ENCODE measurements at regions not wholly inside any gene's neighbourhood (a gene's known extent, or its start where the extent isn't known, plus 50 kb on each side); places are given as distances from the start of the nearest gene placed in this dataset.

DNA sequence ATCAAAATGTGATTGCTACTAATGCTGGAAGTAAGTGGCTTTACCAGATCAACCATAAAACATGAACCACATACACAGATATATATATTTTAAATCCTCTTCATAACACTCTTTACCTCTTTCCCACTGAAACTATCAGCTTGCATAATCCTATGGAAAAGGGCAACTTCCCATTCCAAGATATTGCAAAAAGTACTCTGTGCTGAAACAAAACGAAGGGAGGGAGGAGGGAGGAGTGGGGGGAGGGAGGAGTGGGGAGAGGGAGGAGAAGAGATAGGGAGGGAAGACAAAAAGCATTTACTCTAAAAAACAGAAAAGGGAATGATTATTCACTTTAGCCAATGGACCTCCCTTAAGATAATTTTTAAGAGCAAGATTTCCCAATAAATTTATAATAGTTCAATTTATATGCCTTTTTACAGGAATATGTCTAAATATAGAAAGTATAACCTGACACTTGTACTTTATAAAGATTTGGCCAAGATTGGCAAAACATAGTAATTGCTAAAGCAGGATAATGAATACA is 344.8 kb upstream of the NFE2L3 start:
- intact Hi-C loops (cut with micrococcal nuclease): no loop called here
- Mint-ChIP-seq H3K9me3 (no peaks in the 10 kb centered on the region), H3K27me3 (no peaks in the 10 kb centered on the region), H3K36me3 (ENCODE audit: low read depth) (no peaks in the 10 kb centered on the region), H3K4me3 (no peak overlapping the region), H3K27ac (no peak overlapping the region), H3K4me1 (no peaks in the 10 kb centered on the region)
- DNase-seq: no peak

- Mint-ChIP-seq H3K27me3 (no peaks in the 10 kb centered on the region), H3K36me3 (ENCODE audit: low read depth) (no peaks in the 10 kb centered on the region), H3K4me3 (no peak overlapping the region), H3K9me3 (no peaks in the 10 kb centered on the region), H3K4me1 (no peaks in the 10 kb centered on the region), H3K27ac (no peak overlapping the region)
- intact Hi-C loops (cut with micrococcal nuclease): no loop called here
- no peak for DNase-seq
Observed at GRCh38 chr7:25809441-25809840, 342.6 kb upstream of the NFE2L3 start.

DNA sequence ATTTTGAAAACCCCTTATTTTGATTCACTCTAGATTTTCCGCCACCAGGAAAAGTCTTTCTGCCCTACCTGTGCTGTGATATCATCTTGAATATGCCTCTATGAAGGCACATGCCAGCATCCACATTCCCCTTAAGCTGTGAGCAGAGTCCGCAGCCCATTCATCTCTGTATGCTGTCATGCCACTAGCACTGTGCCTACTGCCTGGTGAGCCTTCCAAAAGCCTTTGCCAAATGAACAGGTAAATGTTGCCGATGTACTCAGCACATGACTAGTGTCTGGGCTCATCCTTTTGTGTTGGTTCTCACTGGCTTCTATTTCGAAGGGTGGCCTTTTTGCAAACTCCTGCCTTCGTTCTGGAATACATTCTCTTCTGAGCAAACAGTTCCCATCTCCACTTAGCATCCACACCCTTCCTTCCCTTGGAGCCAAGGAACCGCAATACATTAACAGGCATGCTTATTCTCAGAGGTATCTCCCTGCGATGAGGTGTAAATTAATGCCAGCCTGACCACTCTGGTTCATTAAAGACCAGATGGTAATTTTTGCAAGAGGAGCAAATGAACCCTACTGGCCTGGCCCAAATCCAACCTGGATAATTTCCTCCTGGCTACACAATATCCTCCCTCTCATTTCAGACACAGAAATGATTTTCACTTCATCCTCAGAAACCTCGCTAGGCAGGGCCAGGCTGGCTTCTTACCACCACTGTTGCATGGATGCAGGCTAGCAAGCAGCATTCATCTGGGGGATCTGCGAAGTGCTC is 339.7 kb upstream of the NFE2L3 start:
- H3K4me3 Mint-ChIP-seq: no peak overlapping the region
- no peaks in the 10 kb centered on the region for H3K36me3 Mint-ChIP-seq (ENCODE audit: low read depth)
- DNase-seq: no peak
- H3K27ac Mint-ChIP-seq: no peak overlapping the region
- no peaks in the 10 kb centered on the region for H3K9me3 Mint-ChIP-seq
- H3K27me3 Mint-ChIP-seq: peaks cover 2% of the 10 kb centered on the region
- intact Hi-C loops (cut with micrococcal nuclease): no loop called here
- H3K4me1 Mint-ChIP-seq: no peaks in the 10 kb centered on the region

DNA sequence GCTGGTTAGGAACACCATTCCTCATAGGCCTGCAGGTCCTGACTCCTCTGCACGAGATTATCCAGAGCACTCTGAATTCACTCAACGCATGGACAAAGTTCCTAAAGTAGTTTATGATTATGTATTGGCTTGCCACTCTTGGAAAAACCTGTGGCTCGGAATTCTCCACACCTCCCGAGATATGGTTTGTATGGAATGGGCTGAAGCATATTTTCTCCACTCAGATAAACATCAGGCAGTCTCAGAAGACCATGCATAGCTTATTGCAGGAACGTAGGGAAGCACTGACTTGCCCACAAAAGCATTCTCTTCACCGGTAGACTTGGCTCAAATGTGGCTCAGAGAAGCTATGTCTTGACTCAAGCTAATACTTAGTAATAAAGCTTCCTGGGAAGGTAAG is 338.6 kb upstream of the NFE2L3 start:
- H3K27ac Mint-ChIP-seq: no peak overlapping the region
- no peaks in the 10 kb centered on the region for H3K4me1 Mint-ChIP-seq
- no peak overlapping the region for H3K4me3 Mint-ChIP-seq
- intact Hi-C loops (cut with micrococcal nuclease): no loop called here
- H3K27me3 Mint-ChIP-seq: peaks cover 5% of the 10 kb centered on the region
- H3K9me3 Mint-ChIP-seq: no peaks in the 10 kb centered on the region
- no peak for DNase-seq
- H3K36me3 Mint-ChIP-seq (ENCODE audit: low read depth): no peaks in the 10 kb centered on the region

DNA sequence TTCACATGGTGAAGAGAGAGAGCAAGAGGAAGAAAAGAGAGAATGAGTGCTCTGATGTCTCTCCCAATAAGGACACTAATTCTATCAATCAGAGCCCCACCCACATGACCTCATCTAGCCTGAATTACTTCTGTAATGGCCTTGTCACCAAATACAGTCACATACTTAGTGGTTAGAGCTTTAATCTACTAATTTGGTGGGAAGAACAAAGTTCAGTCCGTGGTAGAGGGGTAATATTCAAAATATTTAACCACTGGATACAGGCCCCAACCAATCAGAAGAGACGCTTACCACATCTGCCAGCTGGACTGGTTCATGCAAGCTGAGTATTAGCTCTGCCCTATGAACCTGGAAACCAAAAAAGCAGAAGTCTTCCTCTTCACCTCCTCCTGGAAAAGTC is 336.3 kb upstream of the NFE2L3 start:
- Mint-ChIP-seq H3K4me1 (no peaks in the 10 kb centered on the region), H3K4me3 (no peak overlapping the region)

GRCh38 chr7:25820432-25821040 is 331.5 kb upstream of the NFE2L3 start:
- Mint-ChIP-seq H3K27me3 (peaks cover 11% of the 10 kb centered on the region), H3K36me3 (ENCODE audit: low read depth) (no peaks in the 10 kb centered on the region), H3K9me3 (no peaks in the 10 kb centered on the region), H3K4me1 (no peaks in the 10 kb centered on the region), H3K27ac (no peak overlapping the region), H3K4me3 (no peak overlapping the region)
- DNase-seq: no peak
- intact Hi-C loops (cut with micrococcal nuclease): no loop called here

More for the DNA sequence above, 336.3 kb upstream of the NFE2L3 start:
- intact Hi-C loops (cut with micrococcal nuclease): no loop called here
- no peaks in the 10 kb centered on the region for H3K36me3 Mint-ChIP-seq (ENCODE audit: low read depth)
- DNase-seq: no peak
- peaks cover 5% of the 10 kb centered on the region for H3K27me3 Mint-ChIP-seq
- no peak overlapping the region for H3K27ac Mint-ChIP-seq
- H3K9me3 Mint-ChIP-seq: no peaks in the 10 kb centered on the region

GRCh38 chr7:25821225-25821624 is 330.8 kb upstream of the NFE2L3 start:
- intact Hi-C loops (cut with micrococcal nuclease): no loop called here
- no peaks in the 10 kb centered on the region for H3K9me3 Mint-ChIP-seq
- H3K4me1 Mint-ChIP-seq: no peaks in the 10 kb centered on the region
- no peak overlapping the region for H3K27ac Mint-ChIP-seq
- DNase-seq: no peak
- peaks cover 11% of the 10 kb centered on the region for H3K27me3 Mint-ChIP-seq
- H3K4me3 Mint-ChIP-seq: no peak overlapping the region
- H3K36me3 Mint-ChIP-seq (ENCODE audit: low read depth): no peaks in the 10 kb centered on the region

- intact Hi-C loops (cut with micrococcal nuclease): no loop called here
- Mint-ChIP-seq H3K36me3 (ENCODE audit: low read depth) (no peaks in the 10 kb centered on the region), H3K9me3 (no peaks in the 10 kb centered on the region), H3K27me3 (peaks cover 10% of the 10 kb centered on the region), H3K4me3 (no peak overlapping the region), H3K27ac (no peak overlapping the region), H3K4me1 (no peaks in the 10 kb centered on the region)
- no peak for DNase-seq
Observed at GRCh38 chr7:25822823-25823222, 329.2 kb upstream of the NFE2L3 start.

- H3K27ac Mint-ChIP-seq: no peak overlapping the region
- no peak for DNase-seq
- no peaks in the 10 kb centered on the region for H3K36me3 Mint-ChIP-seq (ENCODE audit: low read depth)
- no peaks in the 10 kb centered on the region for H3K4me1 Mint-ChIP-seq
- peaks cover 11% of the 10 kb centered on the region for H3K27me3 Mint-ChIP-seq
- H3K9me3 Mint-ChIP-seq: no peaks in the 10 kb centered on the region
- no peak overlapping the region for H3K4me3 Mint-ChIP-seq
- intact Hi-C loops (cut with micrococcal nuclease): no loop called here
Observed at GRCh38 chr7:25823571-25823970, 328.4 kb upstream of the NFE2L3 start.

DNA sequence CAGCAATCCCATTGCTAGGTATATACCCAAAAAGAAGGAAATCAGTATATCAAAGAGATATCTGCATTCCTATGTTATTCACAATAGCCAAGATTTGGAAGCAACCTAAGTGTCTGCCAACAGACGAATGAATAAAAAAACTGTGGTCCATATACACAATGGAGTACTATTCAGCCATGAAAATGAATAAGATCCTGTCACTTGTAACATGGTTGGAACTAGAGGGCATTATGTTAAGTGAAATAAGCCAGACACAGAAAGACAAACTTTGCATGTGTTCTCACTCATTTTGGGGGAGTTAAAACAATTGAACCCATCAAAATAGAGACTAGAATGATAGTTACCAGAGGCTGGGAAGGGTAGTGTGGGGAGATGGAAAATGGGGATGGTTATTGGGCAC is 323.5 kb upstream of the NFE2L3 start:
- no peak overlapping the region for H3K4me3 Mint-ChIP-seq
- no peak overlapping the region for H3K27ac Mint-ChIP-seq
- intact Hi-C loops (cut with micrococcal nuclease): no loop called here
- H3K4me1 Mint-ChIP-seq: no peaks in the 10 kb centered on the region
- H3K27me3 Mint-ChIP-seq: peaks cover 12% of the 10 kb centered on the region
- no peaks in the 10 kb centered on the region for H3K9me3 Mint-ChIP-seq
- H3K36me3 Mint-ChIP-seq (ENCODE audit: low read depth): no peaks in the 10 kb centered on the region
- no peak for DNase-seq

- Mint-ChIP-seq H3K9me3 (no peaks in the 10 kb centered on the region), H3K36me3 (ENCODE audit: low read depth) (no peaks in the 10 kb centered on the region), H3K4me3 (no peak overlapping the region), H3K4me1 (no peaks in the 10 kb centered on the region), H3K27ac (no peak overlapping the region), H3K27me3 (peaks cover 10% of the 10 kb centered on the region)
- no peak for DNase-seq
- intact Hi-C loops (cut with micrococcal nuclease): no loop called here
Observed at GRCh38 chr7:25829663-25830062, 322.3 kb upstream of the NFE2L3 start.

GRCh38 chr7:25830215-25830614 is 321.8 kb upstream of the NFE2L3 start:
- H3K4me3 Mint-ChIP-seq: no peak overlapping the region
- intact Hi-C loops (cut with micrococcal nuclease): no loop called here
- no peak for DNase-seq
- peaks cover 10% of the 10 kb centered on the region for H3K27me3 Mint-ChIP-seq
- no peaks in the 10 kb centered on the region for H3K9me3 Mint-ChIP-seq
- no peak overlapping the region for H3K27ac Mint-ChIP-seq
- H3K4me1 Mint-ChIP-seq: no peaks in the 10 kb centered on the region
- no peaks in the 10 kb centered on the region for H3K36me3 Mint-ChIP-seq (ENCODE audit: low read depth)

GRCh38 chr7:25831062-25831691 is 320.8 kb upstream of the NFE2L3 start:
- no peaks in the 10 kb centered on the region for H3K36me3 Mint-ChIP-seq (ENCODE audit: low read depth)
- H3K4me1 Mint-ChIP-seq: no peaks in the 10 kb centered on the region
- intact Hi-C loops (cut with micrococcal nuclease): no loop called here
- no peaks in the 10 kb centered on the region for H3K9me3 Mint-ChIP-seq
- H3K27me3 Mint-ChIP-seq: peaks cover 10% of the 10 kb centered on the region
- no peak overlapping the region for H3K4me3 Mint-ChIP-seq
- DNase-seq: no peak
- H3K27ac Mint-ChIP-seq: no peak overlapping the region

- Mint-ChIP-seq H3K4me3 (no peak overlapping the region), H3K4me1 (no peaks in the 10 kb centered on the region), H3K36me3 (ENCODE audit: low read depth) (no peaks in the 10 kb centered on the region), H3K27me3 (peaks cover 14% of the 10 kb centered on the region), H3K27ac (no peak overlapping the region), H3K9me3 (no peaks in the 10 kb centered on the region)
- intact Hi-C loops (cut with micrococcal nuclease): no loop called here
- DNase-seq: no peak
Observed at GRCh38 chr7:25831831-25832411, 320.1 kb upstream of the NFE2L3 start.

Data from activated CD4-positive, alpha-beta T cell treated with anti-CD3 and anti-CD28 coated beads, Interleukin-2, amount 10 ng/mL, durations not matched to agents 24 days and 14 days (primary cell).